Amniotic epithelial cell (primary cell): ENCODE measurements at regions not wholly inside any gene's neighbourhood (a gene's known extent, or its start where the extent isn't known, plus 50 kb on each side); places are given as distances from the start of the nearest gene placed in this dataset.
A peak's percentile ranks its signal among the peaks of the same experiment; 100 is the strongest.
"Not testable (repeated sequence)": the region's sequence is repeated elsewhere in the genome, so short reads cannot be mapped to it uniquely, and the experiment has no call there.

Experiments used
- DNase-seq: peaks from one replicate; pipeline ENCODE4 v3.0.0-alpha.2; 2010; ENCODE audit warnings: low read depth

- DNase-seq = no peak
Measured at GRCh38 chr13:81988567-81988966, 1647.6 kb upstream of the SPRY2 start.

- DNase-seq = no peak
Measured at GRCh38 chr13:81987677-81988357, 1646.9 kb upstream of the SPRY2 start.

GRCh38 chr13:81987159-81987558 is 1646.2 kb upstream of the SPRY2 start:
- no peak for DNase-seq

- no peak for DNase-seq
Measured at GRCh38 chr13:81986308-81986707, 1645.4 kb upstream of the SPRY2 start.

GRCh38 chr13:81957121-81957520 is 1616.2 kb upstream of the SPRY2 start:
- no peak for DNase-seq

GRCh38 chr13:81929988-81930387 is 1589.1 kb upstream of the SPRY2 start:
- peak; percentile 1 for DNase-seq

GRCh38 chr13:81927347-81927746 is 1586.4 kb upstream of the SPRY2 start:
- DNase-seq = peak; percentile 8

- no peak for DNase-seq
Measured at GRCh38 chr13:81917810-81918209, 1576.9 kb upstream of the SPRY2 start.

- DNase-seq = peak; percentile 2
Measured at GRCh38 chr13:81916461-81916860, 1575.5 kb upstream of the SPRY2 start.

GRCh38 chr13:81907787-81908372 is 1567.0 kb upstream of the SPRY2 start:
- no peak for DNase-seq

- no peak for DNase-seq
Measured at GRCh38 chr13:81888855-81889254, 1547.9 kb upstream of the SPRY2 start.

GRCh38 chr13:81874681-81875661 is 1534.0 kb upstream of the SPRY2 start:
- DNase-seq = no peak

GRCh38 chr13:81874253-81874652 is 1533.3 kb upstream of the SPRY2 start:
- no peak for DNase-seq

GRCh38 chr13:81872581-81872980 is 1531.7 kb upstream of the SPRY2 start:
- no peak for DNase-seq

GRCh38 chr13:81871751-81872325 is 1530.9 kb upstream of the SPRY2 start:
- not testable (repeated sequence) for DNase-seq

- no peak for DNase-seq
Measured at GRCh38 chr13:81848291-81848690, 1507.4 kb upstream of the SPRY2 start.

- DNase-seq = no peak
Measured at GRCh38 chr13:81846771-81847170, 1505.8 kb upstream of the SPRY2 start.

- DNase-seq = no peak
Measured at GRCh38 chr13:81821259-81821658, 1480.3 kb upstream of the SPRY2 start.

GRCh38 chr13:81800433-81800832 is 1459.5 kb upstream of the SPRY2 start:
- no peak for DNase-seq

- no peak for DNase-seq
Measured at GRCh38 chr13:81795710-81796109, 1454.8 kb upstream of the SPRY2 start.

- DNase-seq = no peak
Measured at GRCh38 chr13:81791641-81792040, 1450.7 kb upstream of the SPRY2 start.

- no peak for DNase-seq
Measured at GRCh38 chr13:81781471-81781870, 1440.5 kb upstream of the SPRY2 start.
